ENCODE measurements at regions not wholly inside any gene's neighbourhood (a gene's known extent, or its start where the extent isn't known, plus 50 kb on each side); places are given as distances from the start of the nearest gene placed in this dataset.

DNA sequence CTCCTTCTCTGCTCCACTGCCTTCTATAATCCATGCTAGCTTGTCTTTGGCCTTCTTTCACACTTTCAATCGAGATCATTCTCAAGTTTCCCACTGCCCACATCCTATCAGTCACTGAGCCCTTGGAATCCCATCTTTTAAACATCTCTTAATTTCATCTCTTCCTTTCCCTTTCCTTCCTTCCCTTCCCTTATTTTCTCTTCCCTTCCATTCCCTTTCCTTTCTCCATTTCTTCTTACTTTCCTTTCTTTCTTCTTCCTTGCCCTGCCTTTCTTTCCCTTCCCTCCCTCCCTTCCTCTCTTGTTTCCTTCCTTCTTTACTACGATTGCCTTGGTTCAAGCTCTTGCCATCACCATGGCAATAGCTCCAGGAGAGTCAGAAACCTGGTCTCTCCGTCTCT lies 183.8 kb downstream of the EMP1 start:
- H3K4me3 ChIP-seq (replicated peaks in 1 of 3; ENCODE audit: insufficient read depth in 1 of 3, low read depth in 2 of 3, low read length in 3 of 3): no peak overlapping the region
- WGBS (ENCODE audit: low lambda C conversion rate): 0% methylated on average over 3 of the region's 3 CpGs
- H3K9me3 ChIP-seq (ENCODE audit: low read length): no peaks in the 10 kb centered on the region
- no peaks in the 10 kb centered on the region for H3K4me1 ChIP-seq (ENCODE audit: insufficient read depth, low read length)
- intact Hi-C loops (cut with micrococcal nuclease; ENCODE audit: unreplicated experiment) (no loop called here), in situ Hi-C loops (cut with HindIII; ENCODE audit: extremely low pct_ligation_motif_present, low pct_unique_long_range_greater_than_20kb) (no loop called here)
- H3K27me3 ChIP-seq (ENCODE audit: control insufficient read depth in 1 of 2, insufficient read depth in 2 of 2, low read length in 2 of 2): no peaks in the 10 kb centered on the region
- DNase-seq (ENCODE audit: low spot score) (no peak), FAIRE-seq (no peak), ATAC-seq (no peak)
- H2AFZ ChIP-seq (ENCODE audit: low read length): no peak overlapping the region
- ChIA-PET CTCF (ENCODE audit: low intra/inter-chr PET ratio, low total read pairs) (no interaction called here), POLR2A (no interaction called here)
- no peaks in the 10 kb centered on the region for H3K79me2 ChIP-seq (ENCODE audit: insufficient read depth, low read length)
- H3K4me2 ChIP-seq (ENCODE audit: low read depth, low read length): no peak overlapping the region
- no TSS peak for BruUV-seq (replicated peaks)
- H3K36me3 ChIP-seq (replicated peaks in 1 of 2; ENCODE audit: control insufficient read depth in 1 of 2, insufficient read depth in 2 of 2, low read length in 2 of 2): no peaks in the 10 kb centered on the region
- no peaks in the 10 kb centered on the region for H4K20me1 ChIP-seq (ENCODE audit: insufficient read depth, low read length)
- no peak overlapping the region for H3K9ac ChIP-seq (ENCODE audit: insufficient read depth, low read depth, low read length)
- no peak overlapping the region for H3K27ac ChIP-seq (ENCODE audit: extremely low read length, insufficient read depth, low read length)
- TF ChIP-seq, protein P1, sequence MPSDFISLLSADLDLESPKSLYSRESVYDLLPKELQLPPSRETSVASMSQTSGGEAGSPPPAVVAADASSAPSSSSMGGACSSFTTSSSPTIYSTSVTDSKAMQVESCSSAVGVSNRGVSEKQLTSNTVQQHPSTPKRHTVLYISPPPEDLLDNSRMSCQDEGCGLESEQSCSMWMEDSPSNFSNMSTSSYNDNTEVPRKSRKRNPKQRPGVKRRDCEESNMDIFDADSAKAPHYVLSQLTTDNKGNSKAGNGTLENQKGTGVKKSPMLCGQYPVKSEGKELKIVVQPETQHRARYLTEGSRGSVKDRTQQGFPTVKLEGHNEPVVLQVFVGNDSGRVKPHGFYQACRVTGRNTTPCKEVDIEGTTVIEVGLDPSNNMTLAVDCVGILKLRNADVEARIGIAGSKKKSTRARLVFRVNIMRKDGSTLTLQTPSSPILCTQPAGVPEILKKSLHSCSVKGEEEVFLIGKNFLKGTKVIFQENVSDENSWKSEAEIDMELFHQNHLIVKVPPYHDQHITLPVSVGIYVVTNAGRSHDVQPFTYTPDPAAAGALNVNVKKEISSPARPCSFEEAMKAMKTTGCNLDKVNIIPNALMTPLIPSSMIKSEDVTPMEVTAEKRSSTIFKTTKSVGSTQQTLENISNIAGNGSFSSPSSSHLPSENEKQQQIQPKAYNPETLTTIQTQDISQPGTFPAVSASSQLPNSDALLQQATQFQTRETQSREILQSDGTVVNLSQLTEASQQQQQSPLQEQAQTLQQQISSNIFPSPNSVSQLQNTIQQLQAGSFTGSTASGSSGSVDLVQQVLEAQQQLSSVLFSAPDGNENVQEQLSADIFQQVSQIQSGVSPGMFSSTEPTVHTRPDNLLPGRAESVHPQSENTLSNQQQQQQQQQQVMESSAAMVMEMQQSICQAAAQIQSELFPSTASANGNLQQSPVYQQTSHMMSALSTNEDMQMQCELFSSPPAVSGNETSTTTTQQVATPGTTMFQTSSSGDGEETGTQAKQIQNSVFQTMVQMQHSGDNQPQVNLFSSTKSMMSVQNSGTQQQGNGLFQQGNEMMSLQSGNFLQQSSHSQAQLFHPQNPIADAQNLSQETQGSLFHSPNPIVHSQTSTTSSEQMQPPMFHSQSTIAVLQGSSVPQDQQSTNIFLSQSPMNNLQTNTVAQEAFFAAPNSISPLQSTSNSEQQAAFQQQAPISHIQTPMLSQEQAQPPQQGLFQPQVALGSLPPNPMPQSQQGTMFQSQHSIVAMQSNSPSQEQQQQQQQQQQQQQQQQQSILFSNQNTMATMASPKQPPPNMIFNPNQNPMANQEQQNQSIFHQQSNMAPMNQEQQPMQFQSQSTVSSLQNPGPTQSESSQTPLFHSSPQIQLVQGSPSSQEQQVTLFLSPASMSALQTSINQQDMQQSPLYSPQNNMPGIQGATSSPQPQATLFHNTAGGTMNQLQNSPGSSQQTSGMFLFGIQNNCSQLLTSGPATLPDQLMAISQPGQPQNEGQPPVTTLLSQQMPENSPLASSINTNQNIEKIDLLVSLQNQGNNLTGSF (CRISPR knock-in tag; IDR thresholded peaks at IDR 0.05): no peak
- TF ChIP-seq NFE2L2 (IDR thresholded peaks at IDR 0.05; ENCODE audit: low read length) (no peak), POGK (CRISPR knock-in tag; conservative IDR thresholded peaks at IDR 0.05) (no peak), NFE2 (CRISPR knock-in tag; IDR thresholded peaks at IDR 0.05) (no peak), ZNF580 (CRISPR knock-in tag; IDR thresholded peaks at IDR 0.05; ENCODE audit: borderline replicate concordance, low read depth) (no peak), ZNF44 (CRISPR knock-in tag; IDR thresholded peaks at IDR 0.05) (no peak), KLF16 (CRISPR knock-in tag; IDR thresholded peaks at IDR 0.05) (no peak), NKX3-1 (CRISPR knock-in tag; IDR thresholded peaks at IDR 0.05) (no peak), MNT (IDR thresholded peaks at IDR 0.05) (no peak), SMC3 (IDR thresholded peaks at IDR 0.05; ENCODE audit: low read length) (no peak), ZBTB1 (CRISPR knock-in tag; IDR thresholded peaks at IDR 0.05; ENCODE audit: borderline replicate concordance) (no peak), SSRP1 (CRISPR knock-in tag; IDR thresholded peaks at IDR 0.05) (no peak), ZNF720 (CRISPR knock-in tag; IDR thresholded peaks at IDR 0.05) (no peak), ZBTB38 (CRISPR knock-in tag; IDR thresholded peaks at IDR 0.05) (no peak), SAFB2 (CRISPR knock-in tag; IDR thresholded peaks at IDR 0.05; ENCODE audit: borderline replicate concordance, low read depth) (no peak)
- TF ChIP-seq, protein P2, sequence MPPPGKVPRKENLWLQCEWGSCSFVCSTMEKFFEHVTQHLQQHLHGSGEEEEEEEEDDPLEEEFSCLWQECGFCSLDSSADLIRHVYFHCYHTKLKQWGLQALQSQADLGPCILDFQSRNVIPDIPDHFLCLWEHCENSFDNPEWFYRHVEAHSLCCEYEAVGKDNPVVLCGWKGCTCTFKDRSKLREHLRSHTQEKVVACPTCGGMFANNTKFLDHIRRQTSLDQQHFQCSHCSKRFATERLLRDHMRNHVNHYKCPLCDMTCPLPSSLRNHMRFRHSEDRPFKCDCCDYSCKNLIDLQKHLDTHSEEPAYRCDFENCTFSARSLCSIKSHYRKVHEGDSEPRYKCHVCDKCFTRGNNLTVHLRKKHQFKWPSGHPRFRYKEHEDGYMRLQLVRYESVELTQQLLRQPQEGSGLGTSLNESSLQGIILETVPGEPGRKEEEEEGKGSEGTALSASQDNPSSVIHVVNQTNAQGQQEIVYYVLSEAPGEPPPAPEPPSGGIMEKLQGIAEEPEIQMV (CRISPR knock-in tag; IDR thresholded peaks at IDR 0.05; ENCODE audit: low read depth): no peak

All from HepG2 (cell line).